HEK293 (cell line): ENCODE measurements at regions not wholly inside any gene's neighbourhood (a gene's known extent, or its start where the extent isn't known, plus 50 kb on each side); places are given as distances from the start of the nearest gene placed in this dataset.

Source experiments
- REST ChIP-seq: fragments of 450-650 bp; formaldehyde crosslinking; IDR thresholded peaks from 2 replicates; pipeline ENCODE4 v1.5.1; 2016; ENCODE audit warnings: missing biosample characterization, missing genetic modification characterization
- SALL2 ChIP-seq: fragments of 450-650 bp; formaldehyde crosslinking; IDR thresholded peaks from 2 replicates; pipeline ENCODE4 v1.5.0; 2017; ENCODE audit warnings: missing biosample characterization, mild to moderate bottlenecking, missing genetic modification characterization, borderline replicate concordance
- TCF7L2 ChIP-seq: IDR thresholded peaks from 2 replicates; pipeline ENCODE4 v1.6.1; 2011; ENCODE audit warnings: low read depth, mild to moderate bottlenecking, inconsistent platforms, low read length, moderate library complexity, borderline replicate concordance
- ZBTB1 ChIP-seq: fragments of 450-650 bp; formaldehyde crosslinking; IDR thresholded peaks from 2 replicates; pipeline ENCODE4 v1.5.1; 2016; ENCODE audit warnings: missing biosample characterization, missing genetic modification characterization
- TF ChIP-seq, protein P1 (sequence below): fragments of 450-650 bp; formaldehyde crosslinking; IDR thresholded peaks from 2 replicates; pipeline ENCODE4 v1.5.1; 2016; ENCODE audit warnings: missing biosample characterization, missing genetic modification characterization

GRCh38 chr11:25910086-25910485 is 421.8 kb upstream of the ANO3 start:
- TF ChIP-seq REST (tag by site-specific recombination) = no peak
- TF ChIP-seq, protein P1, sequence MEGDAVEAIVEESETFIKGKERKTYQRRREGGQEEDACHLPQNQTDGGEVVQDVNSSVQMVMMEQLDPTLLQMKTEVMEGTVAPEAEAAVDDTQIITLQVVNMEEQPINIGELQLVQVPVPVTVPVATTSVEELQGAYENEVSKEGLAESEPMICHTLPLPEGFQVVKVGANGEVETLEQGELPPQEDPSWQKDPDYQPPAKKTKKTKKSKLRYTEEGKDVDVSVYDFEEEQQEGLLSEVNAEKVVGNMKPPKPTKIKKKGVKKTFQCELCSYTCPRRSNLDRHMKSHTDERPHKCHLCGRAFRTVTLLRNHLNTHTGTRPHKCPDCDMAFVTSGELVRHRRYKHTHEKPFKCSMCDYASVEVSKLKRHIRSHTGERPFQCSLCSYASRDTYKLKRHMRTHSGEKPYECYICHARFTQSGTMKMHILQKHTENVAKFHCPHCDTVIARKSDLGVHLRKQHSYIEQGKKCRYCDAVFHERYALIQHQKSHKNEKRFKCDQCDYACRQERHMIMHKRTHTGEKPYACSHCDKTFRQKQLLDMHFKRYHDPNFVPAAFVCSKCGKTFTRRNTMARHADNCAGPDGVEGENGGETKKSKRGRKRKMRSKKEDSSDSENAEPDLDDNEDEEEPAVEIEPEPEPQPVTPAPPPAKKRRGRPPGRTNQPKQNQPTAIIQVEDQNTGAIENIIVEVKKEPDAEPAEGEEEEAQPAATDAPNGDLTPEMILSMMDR (tag by site-specific recombination) = no peak
- TF ChIP-seq TCF7L2 = no peak
- no peak for TF ChIP-seq ZBTB1 (tag by site-specific recombination)
- no peak for TF ChIP-seq SALL2 (tag by site-specific recombination)
